IPS-15b (cell line): ENCODE measurements at regions not wholly inside any gene's neighbourhood (a gene's known extent, or its start where the extent isn't known, plus 50 kb on each side); places are given as distances from the start of the nearest gene placed in this dataset.
"Not testable (repeated sequence)": the region's sequence is repeated elsewhere in the genome, so short reads cannot be mapped to it uniquely, and the experiment has no call there.

ENCODE experiments used
- H3K27me3 ChIP-seq: one replicate; pipeline ENCODE4 v1.6.1; 2013; ENCODE audit warnings: low read length; ENCODE audit not compliant: control insufficient read depth, insufficient read depth
- H3K36me3 ChIP-seq: one replicate; pipeline ENCODE4 v1.6.1; 2013; ENCODE audit warnings: low read length; ENCODE audit not compliant: control insufficient read depth, insufficient read depth
- H3K4me1 ChIP-seq: one replicate; pipeline ENCODE4 v1.6.1; 2013; ENCODE audit warnings: mild to moderate bottlenecking, low read length; ENCODE audit not compliant: control insufficient read depth, insufficient read depth
- H3K4me3 ChIP-seq: one replicate; pipeline ENCODE4 v1.5.1; 2013; ENCODE audit warnings: low read depth, low read length
- H3K9ac ChIP-seq: one replicate; pipeline ENCODE4 v1.6.1; 2013; ENCODE audit warnings: low read depth, mild to moderate bottlenecking, low read length
- H3K9me3 ChIP-seq: one replicate; pipeline ENCODE4 v1.6.1; 2013; ENCODE audit warnings: mild to moderate bottlenecking, low read length; ENCODE audit not compliant: control insufficient read depth, insufficient read depth

GRCh38 chr15:95075792-95076677 is 844.7 kb downstream of the MCTP2 start:
- Histone ChIP-seq H3K9ac (no peak overlapping the region), H3K36me3 (no peaks in the 10 kb centered on the region), H3K4me3 (no peak overlapping the region), H3K4me1 (no peaks in the 10 kb centered on the region), H3K27me3 (no peaks in the 10 kb centered on the region), H3K9me3 (no peaks in the 10 kb centered on the region)

GRCh38 chr15:95076678-95076990 is 845.3 kb downstream of the MCTP2 start:
- Histone ChIP-seq H3K9me3 (no peaks in the 10 kb centered on the region), H3K36me3 (no peaks in the 10 kb centered on the region), H3K4me1 (no peaks in the 10 kb centered on the region), H3K27me3 (no peaks in the 10 kb centered on the region), H3K4me3 (no peak overlapping the region), H3K9ac (no peak overlapping the region)

- Histone ChIP-seq H3K27me3 (no peaks in the 10 kb centered on the region), H3K36me3 (no peaks in the 10 kb centered on the region), H3K4me3 (no peak overlapping the region), H3K9ac (no peak overlapping the region), H3K9me3 (no peaks in the 10 kb centered on the region), H3K4me1 (no peaks in the 10 kb centered on the region)
Observed at GRCh38 chr15:95078003-95078402, 846.6 kb downstream of the MCTP2 start.

- not testable (repeated sequence) for H3K4me3 ChIP-seq, H3K4me1 ChIP-seq, H3K27me3 ChIP-seq, H3K9ac ChIP-seq, H3K9me3 ChIP-seq, H3K36me3 ChIP-seq
Observed at GRCh38 chr15:95080228-95080627, 848.9 kb downstream of the MCTP2 start.

GRCh38 chr15:95085056-95085455 is 853.7 kb downstream of the MCTP2 start:
- Histone ChIP-seq H3K9ac (no peak overlapping the region), H3K27me3 (no peaks in the 10 kb centered on the region), H3K36me3 (no peaks in the 10 kb centered on the region), H3K4me1 (no peaks in the 10 kb centered on the region), H3K9me3 (no peaks in the 10 kb centered on the region), H3K4me3 (no peak overlapping the region)

- H3K4me3 ChIP-seq, result no peak overlapping the region
- H3K4me1 ChIP-seq, result no peaks in the 10 kb centered on the region
- no peaks in the 10 kb centered on the region for H3K9me3 ChIP-seq
- no peak overlapping the region for H3K9ac ChIP-seq
- H3K27me3 ChIP-seq, result no peaks in the 10 kb centered on the region
- no peaks in the 10 kb centered on the region for H3K36me3 ChIP-seq
Observed at GRCh38 chr15:95086531-95087252, 855.3 kb downstream of the MCTP2 start.

GRCh38 chr15:95087253-95087609 is 855.9 kb downstream of the MCTP2 start:
- no peak overlapping the region for H3K9ac ChIP-seq
- H3K36me3 ChIP-seq, result no peaks in the 10 kb centered on the region
- H3K27me3 ChIP-seq, result no peaks in the 10 kb centered on the region
- no peaks in the 10 kb centered on the region for H3K4me1 ChIP-seq
- H3K4me3 ChIP-seq, result no peak overlapping the region
- H3K9me3 ChIP-seq, result no peaks in the 10 kb centered on the region

- no peak overlapping the region for H3K9ac ChIP-seq
- no peaks in the 10 kb centered on the region for H3K4me1 ChIP-seq
- H3K36me3 ChIP-seq, result no peaks in the 10 kb centered on the region
- H3K9me3 ChIP-seq, result no peaks in the 10 kb centered on the region
- no peaks in the 10 kb centered on the region for H3K27me3 ChIP-seq
- H3K4me3 ChIP-seq, result no peak overlapping the region
Observed at GRCh38 chr15:95091444-95091843, 860.1 kb downstream of the MCTP2 start.

- Histone ChIP-seq H3K9me3 (no peaks in the 10 kb centered on the region), H3K4me1 (no peaks in the 10 kb centered on the region), H3K4me3 (no peak overlapping the region), H3K9ac (no peak overlapping the region), H3K27me3 (no peaks in the 10 kb centered on the region), H3K36me3 (no peaks in the 10 kb centered on the region)
Observed at GRCh38 chr15:95095250-95095649, 863.9 kb downstream of the MCTP2 start.

- Histone ChIP-seq H3K27me3 (no peaks in the 10 kb centered on the region), H3K36me3 (no peaks in the 10 kb centered on the region), H3K4me3 (no peak overlapping the region), H3K4me1 (no peaks in the 10 kb centered on the region), H3K9me3 (no peaks in the 10 kb centered on the region), H3K9ac (no peak overlapping the region)
Observed at GRCh38 chr15:95096651-95097050, 865.3 kb downstream of the MCTP2 start.

GRCh38 chr15:95097361-95097760 is 866.0 kb downstream of the MCTP2 start:
- Histone ChIP-seq H3K4me3 (no peak overlapping the region), H3K27me3 (no peaks in the 10 kb centered on the region), H3K9ac (no peak overlapping the region), H3K9me3 (no peaks in the 10 kb centered on the region), H3K4me1 (no peaks in the 10 kb centered on the region), H3K36me3 (no peaks in the 10 kb centered on the region)

- Histone ChIP-seq H3K9me3 (no peaks in the 10 kb centered on the region), H3K36me3 (no peaks in the 10 kb centered on the region), H3K9ac (no peak overlapping the region), H3K4me3 (no peak overlapping the region), H3K27me3 (no peaks in the 10 kb centered on the region), H3K4me1 (no peaks in the 10 kb centered on the region)
Observed at GRCh38 chr15:95105229-95105628, 873.9 kb downstream of the MCTP2 start.
